HEK293 (cell line): ENCODE measurements at regions not wholly inside any gene's neighbourhood (a gene's known extent, or its start where the extent isn't known, plus 50 kb on each side); places are given as distances from the start of the nearest gene placed in this dataset.

ENCODE experiments used
- CTCF ChIA-PET: fragments of 350-600 bp; formaldehyde crosslinking; extraction: SDS; loops from one replicate; lab custom pipeline; 2021; ENCODE audit warnings: antibody characterized with exemption; lab: Yijun Ruan, JAX
- POLR2A ChIA-PET: fragments of 300-600 bp; formaldehyde crosslinking; extraction: SDS; loops from one replicate; lab custom pipeline; 2020; ENCODE audit warnings: antibody characterized with exemption, inconsistent platforms; lab: Yijun Ruan, JAX
- H3K27ac ChIP-seq: fragments of 200-500 bp; sonication (Bioruptor generic); 2 replicates; pipeline ENCODE4 v1.5.1; 2014; ENCODE audit warnings: low read depth, low read length, control low read depth, inconsistent platforms; ENCODE audit errors: extremely low read depth
- H3K36me3 ChIP-seq, 2 experiments: fragments of 200-500 bp in 1 of 2; sonication (Bioruptor generic) in 1 of 2; 1 replicate in 1 of 2; 2 replicates in 1 of 2; pipeline ENCODE4 v1.5.1; 2014 to 2017; ENCODE audit warnings: inconsistent platforms in 2 of 2, low read length in 2 of 2; ENCODE audit not compliant: control insufficient read depth in 2 of 2, insufficient read depth in 1 of 2
- H3K4me1 ChIP-seq: fragments of 200-500 bp; sonication (Bioruptor generic); 2 replicates; pipeline ENCODE4 v1.5.1; 2014; ENCODE audit warnings: mild to moderate bottlenecking, low read length, inconsistent platforms; ENCODE audit not compliant: control insufficient read depth, insufficient read depth
- H3K4me3 ChIP-seq: 2 replicates; pipeline ENCODE4 v1.5.1; 2011; ENCODE audit warnings: low read depth, mild to moderate bottlenecking, control low read depth, low read length, moderate library complexity
- H3K9me3 ChIP-seq: fragments of 200-500 bp; sonication (Bioruptor generic); 2 replicates; pipeline ENCODE4 v1.5.1; 2014; ENCODE audit warnings: low read depth, low read length, inconsistent platforms; ENCODE audit not compliant: control insufficient read depth, insufficient read depth
- BCL11B ChIP-seq: fragments of 450-650 bp; formaldehyde crosslinking; IDR thresholded peaks from 2 replicates; pipeline ENCODE4 v1.5.1; 2016; ENCODE audit warnings: low read depth, missing biosample characterization, missing genetic modification characterization
- MZF1 ChIP-seq: fragments of 450-650 bp; formaldehyde crosslinking; IDR thresholded peaks from 2 replicates; pipeline ENCODE4 v1.5.1; 2017; ENCODE audit warnings: missing biosample characterization, missing genetic modification characterization, borderline replicate concordance
- OSR2 ChIP-seq: fragments of 450-650 bp; formaldehyde crosslinking; IDR thresholded peaks from 2 replicates; pipeline ENCODE4 v1.5.1; 2016; ENCODE audit warnings: missing biosample characterization, missing genetic modification characterization
- OVOL3 ChIP-seq: fragments of 450-650 bp; formaldehyde crosslinking; IDR thresholded peaks from 2 replicates; pipeline ENCODE4 v1.5.1; 2016; ENCODE audit warnings: missing biosample characterization, missing genetic modification characterization
- SCRT2 ChIP-seq: fragments of 450-650 bp; formaldehyde crosslinking; IDR thresholded peaks from 2 replicates; pipeline ENCODE4 v1.5.1; 2016; ENCODE audit warnings: missing biosample characterization, missing genetic modification characterization
- TCF7L2 ChIP-seq: IDR thresholded peaks from 2 replicates; pipeline ENCODE4 v1.6.1; 2011; ENCODE audit warnings: low read depth, mild to moderate bottlenecking, inconsistent platforms, low read length, moderate library complexity, borderline replicate concordance
- TSHZ1 ChIP-seq: fragments of 450-650 bp; formaldehyde crosslinking; IDR thresholded peaks from 2 replicates; pipeline ENCODE4 v1.5.1; 2016; ENCODE audit warnings: missing biosample characterization, missing genetic modification characterization, borderline replicate concordance
- ZNF138 ChIP-seq: fragments of 450-650 bp; formaldehyde crosslinking; IDR thresholded peaks from 2 replicates; pipeline ENCODE4 v1.5.1; 2016; ENCODE audit warnings: missing biosample characterization, missing genetic modification characterization, borderline replicate concordance
- ZNF221 ChIP-seq: fragments of 450-650 bp; formaldehyde crosslinking; IDR thresholded peaks from 2 replicates; pipeline ENCODE4 v1.5.1; 2017; ENCODE audit warnings: missing biosample characterization, missing genetic modification characterization, borderline replicate concordance
- ZNF248 ChIP-seq: fragments of 450-650 bp; formaldehyde crosslinking; IDR thresholded peaks from 2 replicates; pipeline ENCODE4 v1.5.1; 2017; ENCODE audit warnings: missing biosample characterization, missing genetic modification characterization
- ZNF529 ChIP-seq: fragments of 450-650 bp; formaldehyde crosslinking; IDR thresholded peaks from 2 replicates; pipeline ENCODE4 v1.5.1; 2017; ENCODE audit warnings: missing genetic modification characterization, missing biosample characterization; ENCODE audit not compliant: insufficient replicate concordance
- ZNF561 ChIP-seq: fragments of 450-650 bp; IDR thresholded peaks from 2 replicates; pipeline ENCODE4 v1.5.1; 2018; ENCODE audit warnings: missing biosample characterization, missing genetic modification characterization, borderline replicate concordance
- TF ChIP-seq, protein P1 (sequence below): fragments of 450-650 bp; formaldehyde crosslinking; IDR thresholded peaks from 2 replicates; pipeline ENCODE4 v1.5.1; 2016; ENCODE audit warnings: missing biosample characterization, missing genetic modification characterization, low read depth

GRCh38 chr4:123825596-123826291 lies 429.1 kb downstream of the SPRY1 start:
- ChIA-PET CTCF (interaction anchor here (1.1 kb wide), 1 partner anchor 52 kb away, joined by 3 read pairs; no protein-coding TSS in a partner anchor), POLR2A (no interaction called here)
- Histone ChIP-seq H3K27ac (no peak overlapping the region), H3K4me1 (no peaks in the 10 kb centered on the region), H3K36me3 (no peaks in the 10 kb centered on the region), H3K4me3 (no peak overlapping the region), H3K9me3 (no peaks in the 10 kb centered on the region)
- TF ChIP-seq BCL11B (tag by site-specific recombination) (no peak), ZNF529 (no peak), ZNF561 (no peak)

- TF ChIP-seq ZNF248 (no peak), ZNF221 (tag by site-specific recombination) (no peak), OVOL3 (tag by site-specific recombination) (no peak)
- POLR2A ChIA-PET = no interaction called here
- H3K36me3 ChIP-seq = no peaks in the 10 kb centered on the region
- CTCF ChIA-PET = interaction anchor here (0.5 to 0.7 kb wide), 2 partner anchors 28 to 175 kb away, joined by 3 read pairs; no protein-coding TSS in a partner anchor
- H3K4me1 ChIP-seq = no peaks in the 10 kb centered on the region
- H3K9me3 ChIP-seq = no peaks in the 10 kb centered on the region
- H3K4me3 ChIP-seq = no peak overlapping the region
- no peak overlapping the region for H3K27ac ChIP-seq
Observed at GRCh38 chr4:123826896-123827295, 430.3 kb downstream of the SPRY1 start.

- TF ChIP-seq TSHZ1 (tag by site-specific recombination) = no peak
- TF ChIP-seq, protein P1, sequence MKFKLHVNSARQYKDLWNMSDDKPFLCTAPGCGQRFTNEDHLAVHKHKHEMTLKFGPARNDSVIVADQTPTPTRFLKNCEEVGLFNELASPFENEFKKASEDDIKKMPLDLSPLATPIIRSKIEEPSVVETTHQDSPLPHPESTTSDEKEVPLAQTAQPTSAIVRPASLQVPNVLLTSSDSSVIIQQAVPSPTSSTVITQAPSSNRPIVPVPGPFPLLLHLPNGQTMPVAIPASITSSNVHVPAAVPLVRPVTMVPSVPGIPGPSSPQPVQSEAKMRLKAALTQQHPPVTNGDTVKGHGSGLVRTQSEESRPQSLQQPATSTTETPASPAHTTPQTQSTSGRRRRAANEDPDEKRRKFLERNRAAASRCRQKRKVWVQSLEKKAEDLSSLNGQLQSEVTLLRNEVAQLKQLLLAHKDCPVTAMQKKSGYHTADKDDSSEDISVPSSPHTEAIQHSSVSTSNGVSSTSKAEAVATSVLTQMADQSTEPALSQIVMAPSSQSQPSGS (tag by site-specific recombination) = no peak
- H3K4me1 ChIP-seq = no peaks in the 10 kb centered on the region
- ChIA-PET POLR2A (no interaction called here), CTCF (interaction anchor here (0.5 kb wide), 1 partner anchor 27 kb away, joined by 3 read pairs; no protein-coding TSS in a partner anchor)
- H3K9me3 ChIP-seq = no peaks in the 10 kb centered on the region
- H3K4me3 ChIP-seq = no peak overlapping the region
- H3K27ac ChIP-seq = no peak overlapping the region
- no peaks in the 10 kb centered on the region for H3K36me3 ChIP-seq
Observed at GRCh38 chr4:123827511-123827910, 430.9 kb downstream of the SPRY1 start.

- Histone ChIP-seq H3K27ac (no peak overlapping the region), H3K4me1 (no peaks in the 10 kb centered on the region), H3K4me3 (no peak overlapping the region), H3K36me3 (no peaks in the 10 kb centered on the region), H3K9me3 (no peaks in the 10 kb centered on the region)
- ChIA-PET POLR2A (no interaction called here), CTCF (interaction anchor here (1.6 kb wide), 1 partner anchor 59 kb away, joined by 9 read pairs; no protein-coding TSS in a partner anchor)
- TF ChIP-seq TCF7L2 = no peak
- no peak for TF ChIP-seq SCRT2
- no peak for TF ChIP-seq ZNF138 (tag by site-specific recombination)
- no peak for TF ChIP-seq OSR2 (tag by site-specific recombination)
- TF ChIP-seq MZF1 (tag by site-specific recombination) = no peak
Observed at GRCh38 chr4:123830930-123831329, 434.3 kb downstream of the SPRY1 start.
